K562 (cell line): ENCODE measurements at regions not wholly inside any gene's neighbourhood (a gene's known extent, or its start where the extent isn't known, plus 50 kb on each side); places are given as distances from the start of the nearest gene placed in this dataset.
"Not testable (repeated sequence)": the region's sequence is repeated elsewhere in the genome, so short reads cannot be mapped to it uniquely, and the experiment has no call there.

Experiments
- ATAC-seq: fragments of 200-7000 bp; cut with Tn5 transposase; 3 replicates; pipeline ENCODE4 v1.9.1; 2020; ENCODE audit warnings: moderate library complexity
- BruUV-seq: library from RNA; stranded (reverse); fragments of 400-500 nt; replicated peaks from 2 replicates; lab custom pipeline; 2021; lab: Mats Ljungman, UMichigan
- CTCF ChIA-PET: fragments of 300-600 bp; formaldehyde crosslinking; extraction: SDS; loops from one replicate; lab custom pipeline; 2021; ENCODE audit warnings: low intra/inter-chr PET ratio; lab: Yijun Ruan, JAX
- POLR2A ChIA-PET: fragments of 300-600, 350-650 bp; sonication (Branson Sonifier 250); formaldehyde crosslinking; extraction: SDS; loops from one replicate; lab custom pipeline; 2021; ENCODE audit warnings: antibody characterized with exemption, inconsistent platforms; lab: Yijun Ruan, JAX
- DNase-seq, 4 experiments: peaks; one replicate each; pipeline versions ENCODE4 v3.0.0 to v3.0.0-alpha.2; 2011 to 2018; ENCODE audit warnings: low spot score in 3 of 4, mixed read lengths in 3 of 4; ENCODE audit errors: extremely low read depth in 1 of 4
- FAIRE-seq: peaks from 2 replicates; lab custom pipeline; 2011; peaks lifted over from hg19 to GRCh38; lab: Jason Lieb, UNC
- H2AFZ ChIP-seq: 2 replicates; pipeline ENCODE4 v1.6.0; 2011; ENCODE audit warnings: low read depth, low read length, control low read depth, inconsistent platforms
- H3K27ac ChIP-seq: fragments of 200-600 bp; 3 replicates; pipeline ENCODE4 v1.8.0; 2011; ENCODE audit warnings: low read depth, mild to moderate bottlenecking, control low read depth, inconsistent platforms, low read length, moderate library complexity, mixed read lengths; ENCODE audit errors: extremely low read depth
- H3K27me3 ChIP-seq, 2 experiments: fragments of 300-600 bp in 1 of 2; 2 replicates in 1 of 2; 3 replicates in 1 of 2; pipeline versions ENCODE4 v1.6.0 to v1.8.0; 2011; ENCODE audit warnings: inconsistent platforms in 2 of 2, low read length in 2 of 2, mild to moderate bottlenecking in 1 of 2, mixed read lengths in 1 of 2, moderate library complexity in 1 of 2; ENCODE audit not compliant: control insufficient read depth in 2 of 2, insufficient read depth in 2 of 2
- H3K36me3 ChIP-seq: fragments of 300-600 bp; 3 replicates; pipeline ENCODE4 v1.8.0; 2011; ENCODE audit warnings: mild to moderate bottlenecking, low read length, inconsistent platforms; ENCODE audit not compliant: control insufficient read depth, insufficient read depth
- H3K4me1 ChIP-seq, 2 experiments: fragments of 200-600 bp in 1 of 2; replicated peaks in 1 of 2; 2 replicates in 1 of 2; 3 replicates in 1 of 2; pipeline versions ENCODE4 v1.5.1 to v1.8.0; 2011; ENCODE audit warnings: inconsistent platforms in 2 of 2, low read length in 2 of 2, mild to moderate bottlenecking in 1 of 2, mixed read lengths in 1 of 2, moderate library complexity in 1 of 2; ENCODE audit not compliant: control insufficient read depth in 2 of 2, insufficient read depth in 2 of 2
- H3K4me2 ChIP-seq: 2 replicates; pipeline ENCODE4 v1.6.1; 2011; ENCODE audit warnings: low read length, control low read depth, inconsistent platforms, mixed read lengths; ENCODE audit not compliant: insufficient read depth
- H3K4me3 ChIP-seq: fragments of 200-600 bp; sonication (generic), shearing (Covaris generic); 2 replicates; pipeline ENCODE4 v1.5.1; 2016; ENCODE audit warnings: control low read depth, inconsistent platforms
- H3K79me2 ChIP-seq: fragments of 200-600 bp; 3 replicates; pipeline ENCODE4 v1.8.0; 2011; ENCODE audit warnings: low read length, inconsistent platforms; ENCODE audit not compliant: control insufficient read depth, insufficient read depth
- H3K9ac ChIP-seq, 2 experiments: 2 replicates each; pipeline versions ENCODE4 v1.6.0 to v1.6.1; 2011; ENCODE audit warnings: low read depth in 2 of 2, low read length in 2 of 2, control low read depth in 1 of 2, inconsistent platforms in 1 of 2, mild to moderate bottlenecking in 1 of 2, mixed read lengths in 1 of 2; ENCODE audit not compliant: insufficient read depth in 1 of 2
- H3K9me1 ChIP-seq: one replicate; pipeline ENCODE4 v1.6.0; 2011; ENCODE audit warnings: inconsistent platforms, mild to moderate bottlenecking, low read length, moderate library complexity; ENCODE audit not compliant: control insufficient read depth, insufficient read depth
- H3K9me3 ChIP-seq: replicated peaks from 2 replicates; pipeline ENCODE4 v1.5.1; 2011; ENCODE audit warnings: low read depth, low read length, inconsistent platforms; ENCODE audit not compliant: control insufficient read depth, insufficient read depth
- H4K20me1 ChIP-seq: replicated peaks from 2 replicates; pipeline ENCODE4 v1.6.1; 2011; ENCODE audit warnings: low read length, inconsistent platforms, mixed read lengths; ENCODE audit not compliant: control insufficient read depth, insufficient read depth
- PCBP2 ChIP-seq: fragments of 200-400 bp; formaldehyde crosslinking; IDR thresholded peaks from 2 replicates; pipeline ENCODE4 v1.6.1; 2018; ENCODE audit warnings: low read length, low read depth, mild to moderate bottlenecking, moderate library complexity; ENCODE audit not compliant: poor library complexity, severe bottlenecking
- ZSCAN29 ChIP-seq: fragments of 450-650 bp; IDR thresholded peaks from 2 replicates; pipeline ENCODE4 v1.6.1; 2017
- WGBS: fragments of 100-300 bp; shearing (Covaris generic); methylation state at CpG from one replicate; pipeline ENCODE4 v1.1.6; 2016; ENCODE audit warnings: low coverage, mixed read lengths; ENCODE audit not compliant: insufficient coverage; ENCODE audit errors: missing lambda C conversion rate; 5-methylcytosine and 5-hydroxymethylcytosine counted together
- in situ Hi-C: fragments of 300-500 bp; cut with MboI; formaldehyde crosslinking; loops from 4 replicates; pipeline ENCODE4 v1.15.0; 2018; ENCODE audit warnings: inconsistent platforms, mixed read lengths
- intact Hi-C: fragments of 100-400 bp; cut with micrococcal nuclease; formaldehyde crosslinking; loops from 2 replicates; pipeline ENCODE4 v1.14.2; 2022

DNA sequence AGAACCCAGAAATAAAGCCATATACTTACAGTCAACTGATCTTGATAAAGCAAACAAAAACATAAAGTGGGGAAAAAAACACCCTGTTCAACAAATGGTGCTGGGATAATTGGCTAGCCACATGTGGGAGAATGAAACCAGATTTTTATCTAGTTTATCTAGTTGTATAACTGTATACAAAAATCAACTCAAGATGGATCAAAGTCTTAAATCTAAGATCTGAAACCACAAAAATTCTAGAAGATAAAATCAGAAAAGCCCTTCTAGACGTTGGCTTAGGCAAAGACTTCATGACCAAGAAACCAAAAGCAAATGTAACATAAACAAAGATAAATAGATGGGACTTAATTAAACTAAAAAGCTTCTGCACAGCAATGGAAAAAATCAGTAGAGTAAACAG, 216.3 kb downstream of the MOXD1 start:
- H3K27ac ChIP-seq, in situ Hi-C loops, CTCF ChIA-PET: not testable (repeated sequence)

DNA sequence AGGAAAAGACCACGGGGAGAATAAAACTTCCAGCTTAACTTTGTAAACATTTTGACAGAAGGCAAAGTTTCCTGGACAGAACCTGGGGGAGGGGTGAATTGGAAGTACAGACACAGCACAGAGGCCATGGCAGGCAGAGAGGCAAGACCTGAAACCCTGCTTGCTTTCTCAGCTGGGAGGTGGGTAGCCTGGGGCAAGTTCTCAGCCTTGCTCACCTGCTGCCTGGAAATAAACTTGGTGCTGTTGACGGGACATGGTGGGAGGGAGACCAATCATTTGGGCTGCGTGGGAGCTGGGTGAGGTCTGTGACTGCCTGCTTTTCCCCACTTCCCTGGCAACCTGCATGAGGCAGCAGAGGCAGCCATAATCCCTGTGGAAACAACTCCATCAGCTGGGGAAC, 221.3 kb downstream of the MOXD1 start:
- no peaks in the 10 kb centered on the region for H3K79me2 ChIP-seq
- no peak overlapping the region for H3K4me3 ChIP-seq
- no TSS peak for BruUV-seq
- in situ Hi-C loops: no loop called here
- no peaks in the 10 kb centered on the region for H3K27me3 ChIP-seq
- TF ChIP-seq ZSCAN29 (no peak), PCBP2 (no peak)
- TF ChIP-seq, all 486 proteins: peak for 0
- DNase-seq: no peak
- H3K9me1 ChIP-seq: no peaks in the 10 kb centered on the region
- ChIA-PET POLR2A (no interaction called here), CTCF (no interaction called here)
- H3K4me2 ChIP-seq: no peak overlapping the region
- no peak for ATAC-seq
- H3K4me1 ChIP-seq: no peaks in the 10 kb centered on the region
- intact Hi-C loops: no loop called here
- H4K20me1 ChIP-seq: no peaks in the 10 kb centered on the region
- no peak overlapping the region for H3K9ac ChIP-seq
- 0% methylated on average over 3 of the region's 3 CpGs for WGBS
- no peak overlapping the region for H2AFZ ChIP-seq
- no peaks in the 10 kb centered on the region for H3K36me3 ChIP-seq
- H3K9me3 ChIP-seq: no peaks in the 10 kb centered on the region
- no peak for FAIRE-seq
- H3K27ac ChIP-seq: no peak overlapping the region

More for the DNA sequence above, 216.3 kb downstream of the MOXD1 start:
- H3K9me1 ChIP-seq, H3K4me3 ChIP-seq, ATAC-seq, H4K20me1 ChIP-seq, H3K9ac ChIP-seq, H3K4me2 ChIP-seq, DNase-seq, H3K4me1 ChIP-seq, H3K27me3 ChIP-seq, BruUV-seq, FAIRE-seq, H3K36me3 ChIP-seq, POLR2A ChIA-PET, intact Hi-C loops, H3K9me3 ChIP-seq, H3K79me2 ChIP-seq, H2AFZ ChIP-seq: not testable (repeated sequence)
- 0% methylated on average over 1 of the region's 1 CpG for WGBS
